Chondrocyte (in vitro differentiated cells): ENCODE measurements at regions not wholly inside any gene's neighbourhood (a gene's known extent, or its start where the extent isn't known, plus 50 kb on each side); places are given as distances from the start of the nearest gene placed in this dataset.

Experiments used
- DNase-seq: peaks from one replicate; pipeline ENCODE4 v3.0.0; 2021; ENCODE audit warnings: mixed read lengths, low spot score
- H3K27ac Mint-ChIP-seq: one replicate; pipeline ENCODE4 v1.8.0; 2021; ENCODE audit warnings: mild to moderate bottlenecking, moderate library complexity, mixed read lengths; ENCODE audit not compliant: unreplicated experiment
- H3K27me3 Mint-ChIP-seq: 2 replicates; pipeline ENCODE4 v1.8.0; 2021; ENCODE audit warnings: low read depth, mixed read lengths
- H3K36me3 Mint-ChIP-seq: 2 replicates; pipeline ENCODE4 v1.8.0; 2021; ENCODE audit warnings: low read depth, mixed read lengths
- H3K4me1 Mint-ChIP-seq: 2 replicates; pipeline ENCODE4 v1.8.0; 2021; ENCODE audit warnings: low read depth, mild to moderate bottlenecking, mixed read lengths
- H3K4me3 Mint-ChIP-seq: one replicate; pipeline ENCODE4 v1.8.0; 2021; ENCODE audit warnings: mild to moderate bottlenecking, moderate library complexity, mixed read lengths; ENCODE audit not compliant: unreplicated experiment
- H3K9me3 Mint-ChIP-seq: 2 replicates; pipeline ENCODE4 v1.8.0; 2021; ENCODE audit warnings: low read depth, mixed read lengths
- CTCF ChIP-seq: fragments of 200-600 bp; sonication (generic); IDR thresholded peaks from 2 replicates; pipeline ENCODE4 v1.5.0; 2021; ENCODE audit warnings: antibody characterized with exemption, mild to moderate bottlenecking, moderate library complexity

GRCh38 chr9:107794259-107794658 lies 304.7 kb upstream of the KLF4 start:
- H3K4me3 Mint-ChIP-seq: no peak overlapping the region
- H3K9me3 Mint-ChIP-seq: peaks cover 5% of the 10 kb centered on the region
- peaks cover 14% of the 10 kb centered on the region for H3K27me3 Mint-ChIP-seq
- no peak for DNase-seq
- no peak overlapping the region for H3K27ac Mint-ChIP-seq
- no peak for TF ChIP-seq CTCF
- no peaks in the 10 kb centered on the region for H3K36me3 Mint-ChIP-seq
- H3K4me1 Mint-ChIP-seq: no peaks in the 10 kb centered on the region

GRCh38 chr9:107793541-107793940 lies 304.0 kb upstream of the KLF4 start:
- H3K27ac Mint-ChIP-seq: no peak overlapping the region
- TF ChIP-seq CTCF: no peak

GRCh38 chr9:107792596-107792995 lies 303.0 kb upstream of the KLF4 start:
- no peak overlapping the region for H3K27ac Mint-ChIP-seq
- no peaks in the 10 kb centered on the region for H3K36me3 Mint-ChIP-seq
- no peaks in the 10 kb centered on the region for H3K4me1 Mint-ChIP-seq

More at GRCh38 chr9:107793541-107793940, 304.0 kb upstream of the KLF4 start:
- Mint-ChIP-seq H3K27me3 (peaks cover 19% of the 10 kb centered on the region), H3K36me3 (no peaks in the 10 kb centered on the region), H3K4me3 (no peak overlapping the region), H3K4me1 (no peaks in the 10 kb centered on the region), H3K9me3 (peaks cover 5% of the 10 kb centered on the region)
- DNase-seq: no peak

GRCh38 chr9:107792006-107792405 lies 302.4 kb upstream of the KLF4 start:
- Mint-ChIP-seq H3K27ac (no peak overlapping the region), H3K27me3 (peaks cover 19% of the 10 kb centered on the region), H3K36me3 (no peaks in the 10 kb centered on the region), H3K4me3 (no peak overlapping the region), H3K9me3 (no peaks in the 10 kb centered on the region), H3K4me1 (no peaks in the 10 kb centered on the region)
- DNase-seq: no peak
- no peak for TF ChIP-seq CTCF

More at GRCh38 chr9:107792596-107792995, 303.0 kb upstream of the KLF4 start:
- Mint-ChIP-seq H3K4me3 (no peak overlapping the region), H3K27me3 (peaks cover 19% of the 10 kb centered on the region), H3K9me3 (no peaks in the 10 kb centered on the region)
- no peak for DNase-seq
- TF ChIP-seq CTCF: no peak

GRCh38 chr9:107789001-107789700 lies 299.6 kb upstream of the KLF4 start:
- Mint-ChIP-seq H3K36me3 (no peaks in the 10 kb centered on the region), H3K9me3 (no peaks in the 10 kb centered on the region), H3K27me3 (peaks cover 19% of the 10 kb centered on the region), H3K27ac (no peak overlapping the region), H3K4me1 (peaks cover 6% of the 10 kb centered on the region), H3K4me3 (no peak overlapping the region)
- DNase-seq: no peak
- no peak for TF ChIP-seq CTCF
